ENCODE measurements at regions not wholly inside any gene's neighbourhood (a gene's known extent, or its start where the extent isn't known, plus 50 kb on each side); places are given as distances from the start of the nearest gene placed in this dataset.
"Not testable (repeated sequence)": the region's sequence is repeated elsewhere in the genome, so short reads cannot be mapped to it uniquely, and the experiment has no call there.

DNA sequence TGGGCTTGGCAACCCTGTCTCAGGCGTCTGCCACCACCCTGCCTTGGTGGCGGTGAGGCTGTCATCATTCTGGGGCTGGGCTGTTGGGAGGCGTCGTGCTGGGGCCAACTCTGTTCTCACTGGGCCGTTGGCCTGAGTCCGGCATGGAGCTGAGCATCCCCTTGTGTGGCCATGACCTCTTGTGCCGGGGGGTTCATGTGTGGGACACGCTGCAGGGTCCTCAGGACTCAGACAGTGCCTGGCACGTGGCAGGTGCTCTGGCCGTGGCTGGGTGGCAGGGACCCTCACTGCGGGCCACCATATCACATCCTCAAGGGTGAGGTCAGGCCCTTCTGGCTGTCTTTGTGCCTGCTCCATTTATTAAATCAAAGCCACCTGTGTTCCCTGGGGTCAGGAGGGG, 197.4 kb downstream of the BANP start:
- not testable (repeated sequence) for H3K27ac ChIP-seq (ENCODE audit: low read depth, low read length)

DNA sequence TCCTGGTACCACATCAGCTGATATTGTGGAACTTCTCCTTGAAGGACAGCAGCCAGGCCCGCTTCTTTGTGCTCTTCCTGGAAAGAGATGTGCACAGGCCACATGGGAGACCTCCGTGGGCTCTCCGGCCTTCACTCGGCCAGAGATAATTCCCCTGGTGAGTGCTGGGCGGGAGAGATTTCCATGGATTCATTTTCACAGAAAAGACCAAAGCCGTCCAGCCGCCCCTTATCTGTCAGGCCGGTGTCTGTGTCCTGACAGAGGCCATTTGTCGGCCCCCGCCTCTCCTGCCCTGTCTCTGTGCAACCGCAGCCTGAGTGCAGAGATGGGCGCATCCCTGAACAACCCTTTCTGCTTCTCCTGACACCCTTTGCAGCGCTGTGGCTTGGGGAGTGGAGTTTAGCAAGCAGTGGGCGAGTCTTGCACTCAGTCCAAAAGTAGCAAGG, 197.9 kb downstream of the BANP start:
- not testable (repeated sequence) for H3K27me3 ChIP-seq (ENCODE audit: insufficient read depth, low read length); H3K4me1 ChIP-seq (ENCODE audit: control insufficient read depth, insufficient read depth, low read length, unreplicated experiment); H2AFZ ChIP-seq (ENCODE audit: low read length, unreplicated experiment); H3K4me3 ChIP-seq (ENCODE audit: low read depth, low read length); H3K36me3 ChIP-seq (ENCODE audit: insufficient read depth, low read length); H3K27ac ChIP-seq (ENCODE audit: low read depth, low read length); H3K79me2 ChIP-seq (ENCODE audit: control insufficient read depth, insufficient read depth, low read length, unreplicated experiment)

More for the DNA sequence above, 197.4 kb downstream of the BANP start:
- H3K79me2 ChIP-seq (ENCODE audit: control insufficient read depth, insufficient read depth, low read length, unreplicated experiment); H3K4me1 ChIP-seq (ENCODE audit: control insufficient read depth, insufficient read depth, low read length, unreplicated experiment); H3K27me3 ChIP-seq (ENCODE audit: insufficient read depth, low read length); H2AFZ ChIP-seq (ENCODE audit: low read length, unreplicated experiment); H3K36me3 ChIP-seq (ENCODE audit: insufficient read depth, low read length); H3K4me3 ChIP-seq (ENCODE audit: low read depth, low read length): not testable (repeated sequence)

DNA sequence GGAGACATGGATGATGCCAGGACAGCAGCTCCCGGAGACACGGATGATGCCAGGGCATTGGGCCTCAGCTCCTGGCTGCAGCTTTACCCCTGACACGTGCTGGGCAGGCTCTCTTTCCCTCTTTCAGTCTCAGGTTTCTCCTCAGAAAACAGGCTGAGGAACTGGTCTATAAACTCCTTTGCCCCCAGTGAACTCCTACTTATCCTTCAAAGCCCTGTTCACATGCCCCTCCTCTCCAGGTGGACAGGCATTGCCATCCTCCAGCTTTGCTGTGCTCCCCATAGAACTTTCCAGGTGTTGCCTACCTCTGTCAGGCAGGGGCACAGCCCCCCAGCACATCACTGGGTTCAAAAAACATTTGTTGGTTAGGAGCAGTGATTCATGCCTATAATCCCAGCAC, 198.4 kb downstream of the BANP start:
- not testable (repeated sequence) for H3K27me3 ChIP-seq (ENCODE audit: insufficient read depth, low read length); H3K4me3 ChIP-seq (ENCODE audit: low read depth, low read length); H3K79me2 ChIP-seq (ENCODE audit: control insufficient read depth, insufficient read depth, low read length, unreplicated experiment); H2AFZ ChIP-seq (ENCODE audit: low read length, unreplicated experiment); H3K36me3 ChIP-seq (ENCODE audit: insufficient read depth, low read length); H3K4me1 ChIP-seq (ENCODE audit: control insufficient read depth, insufficient read depth, low read length, unreplicated experiment); H3K27ac ChIP-seq (ENCODE audit: low read depth, low read length)

DNA sequence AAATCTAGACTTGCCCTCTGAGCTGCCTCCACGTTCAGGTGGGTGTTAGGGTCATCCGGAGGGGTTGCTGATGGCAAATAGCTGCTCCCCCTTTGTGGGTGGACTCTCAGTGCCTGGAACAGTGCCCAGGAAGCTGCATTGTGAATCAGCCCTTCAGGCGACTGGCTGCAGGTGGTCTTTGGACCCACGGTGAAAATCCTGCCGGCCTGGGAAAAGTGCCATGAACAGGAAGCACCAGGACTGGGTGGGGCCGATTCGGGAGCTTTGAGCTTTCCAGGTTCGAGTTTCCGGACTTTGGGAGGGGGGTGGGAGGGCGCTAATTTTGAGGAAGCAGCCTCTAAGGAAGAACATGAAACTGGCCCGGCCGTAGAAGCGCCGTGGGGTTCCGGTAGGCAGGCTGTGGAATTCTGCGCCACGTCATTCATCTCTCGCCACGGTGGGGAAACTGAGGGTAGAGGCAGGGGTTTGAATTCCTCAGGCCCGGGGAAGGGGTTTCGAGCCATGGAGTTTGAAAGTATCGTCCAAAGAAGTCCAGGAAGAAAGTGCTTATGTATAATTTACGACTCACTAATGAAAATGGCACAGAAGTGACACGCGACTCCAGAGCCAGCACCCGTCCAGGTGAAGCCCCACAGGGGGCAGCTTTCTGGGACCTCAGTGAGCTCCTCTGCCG, 199.4 kb downstream of the BANP start:
- not testable (repeated sequence) for H2AFZ ChIP-seq (ENCODE audit: low read length, unreplicated experiment); H3K79me2 ChIP-seq (ENCODE audit: control insufficient read depth, insufficient read depth, low read length, unreplicated experiment); H3K27ac ChIP-seq (ENCODE audit: low read depth, low read length); H3K4me1 ChIP-seq (ENCODE audit: control insufficient read depth, insufficient read depth, low read length, unreplicated experiment); H3K27me3 ChIP-seq (ENCODE audit: insufficient read depth, low read length); H3K36me3 ChIP-seq (ENCODE audit: insufficient read depth, low read length); H3K4me3 ChIP-seq (ENCODE audit: low read depth, low read length)

DNA sequence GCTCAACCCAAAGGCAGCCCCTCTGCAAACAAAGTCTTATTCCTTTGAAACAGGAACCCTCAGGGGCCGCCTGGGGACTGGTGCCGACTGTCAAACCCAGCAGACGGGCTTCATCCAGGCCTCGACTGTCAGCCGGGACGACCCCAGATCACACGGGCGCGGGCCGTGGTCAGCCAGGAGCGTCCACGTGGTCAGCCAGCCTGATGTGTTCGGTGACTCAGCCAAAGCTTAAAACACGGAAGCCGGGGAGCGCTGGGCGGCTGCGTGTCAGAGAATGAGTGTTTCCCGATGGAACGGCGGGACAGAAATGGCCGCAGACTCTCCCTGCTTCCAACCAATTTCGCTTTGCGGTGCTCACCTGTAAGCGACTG, 199.9 kb downstream of the BANP start:
- not testable (repeated sequence) for H3K27me3 ChIP-seq (ENCODE audit: insufficient read depth, low read length); H3K27ac ChIP-seq (ENCODE audit: low read depth, low read length); H3K4me1 ChIP-seq (ENCODE audit: control insufficient read depth, insufficient read depth, low read length, unreplicated experiment); H3K4me3 ChIP-seq (ENCODE audit: low read depth, low read length); H3K79me2 ChIP-seq (ENCODE audit: control insufficient read depth, insufficient read depth, low read length, unreplicated experiment); H2AFZ ChIP-seq (ENCODE audit: low read length, unreplicated experiment); H3K36me3 ChIP-seq (ENCODE audit: insufficient read depth, low read length)

DNA sequence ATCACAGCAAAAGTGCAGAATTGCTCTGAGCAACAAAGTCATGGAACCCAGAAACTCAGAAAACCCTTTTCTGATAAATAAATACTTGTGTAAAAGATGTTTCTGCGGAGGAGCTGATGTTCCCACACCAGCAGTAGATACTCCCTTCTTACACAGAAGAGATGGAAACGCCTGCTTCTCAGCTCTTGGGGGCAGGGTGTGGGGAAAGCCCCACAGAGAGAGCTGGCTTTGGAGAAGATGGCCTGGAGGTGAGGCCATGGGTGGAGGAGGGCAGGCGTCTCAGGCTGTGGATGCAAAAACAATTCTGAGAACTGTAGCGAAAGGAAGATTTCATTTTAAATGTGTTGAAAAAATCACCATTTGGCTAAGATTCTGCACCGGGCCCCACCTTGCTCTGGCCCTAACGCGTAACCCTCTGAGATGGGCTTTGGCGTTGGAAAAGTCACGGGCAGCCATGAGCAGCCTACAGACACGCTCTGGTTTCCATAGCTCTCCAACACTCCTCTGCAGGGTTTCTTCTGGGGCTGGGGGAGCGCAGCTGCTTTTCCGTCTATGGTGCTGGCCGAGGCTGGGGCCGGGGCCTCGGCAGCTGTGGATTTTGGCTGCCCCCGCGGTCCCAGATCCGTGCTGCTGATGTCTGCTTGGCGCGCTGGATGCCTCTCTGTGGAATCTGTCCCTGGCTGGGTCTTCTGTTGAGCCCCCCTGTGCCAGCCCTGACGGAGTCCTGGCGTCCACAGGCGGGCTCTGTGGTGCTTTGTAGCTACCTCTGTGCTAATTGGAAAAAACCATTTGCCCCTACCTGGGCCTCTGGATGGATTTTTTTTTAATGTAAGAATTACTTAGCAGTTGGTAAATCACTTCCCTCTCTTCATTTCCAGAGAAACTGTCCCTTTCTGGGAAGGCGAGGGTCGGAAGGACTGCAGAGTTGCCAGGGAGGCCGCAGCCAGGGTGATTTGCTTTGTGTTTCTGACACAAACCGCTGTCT, 200.9 kb downstream of the BANP start:
- H3K36me3 ChIP-seq (ENCODE audit: insufficient read depth, low read length); H3K4me3 ChIP-seq (ENCODE audit: low read depth, low read length); H3K27ac ChIP-seq (ENCODE audit: low read depth, low read length); H3K27me3 ChIP-seq (ENCODE audit: insufficient read depth, low read length); H2AFZ ChIP-seq (ENCODE audit: low read length, unreplicated experiment); H3K79me2 ChIP-seq (ENCODE audit: control insufficient read depth, insufficient read depth, low read length, unreplicated experiment); H3K4me1 ChIP-seq (ENCODE audit: control insufficient read depth, insufficient read depth, low read length, unreplicated experiment): not testable (repeated sequence)

DNA sequence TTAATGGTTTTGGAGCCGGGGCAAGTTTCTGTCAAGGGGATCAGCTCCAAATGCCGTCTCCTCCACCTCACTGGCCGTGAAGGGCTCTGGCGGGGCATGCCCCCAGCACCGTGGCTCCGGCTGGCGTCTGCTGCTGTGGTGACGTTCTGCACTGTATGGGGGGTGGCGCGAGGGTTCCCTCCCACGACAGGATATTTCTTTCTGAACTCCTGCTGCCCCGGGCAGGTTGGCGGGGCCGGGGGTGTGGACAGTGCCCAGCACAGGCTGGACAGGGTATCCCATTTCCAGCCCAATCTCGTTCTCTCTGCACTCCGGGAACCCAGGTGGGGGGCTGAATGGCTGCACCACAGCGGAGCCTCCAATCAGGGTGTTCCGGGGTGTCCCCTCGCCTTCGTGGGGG, 201.6 kb downstream of the BANP start:
- H3K27ac ChIP-seq (ENCODE audit: low read depth, low read length); H3K36me3 ChIP-seq (ENCODE audit: insufficient read depth, low read length); H3K79me2 ChIP-seq (ENCODE audit: control insufficient read depth, insufficient read depth, low read length, unreplicated experiment); H3K4me3 ChIP-seq (ENCODE audit: low read depth, low read length); H3K4me1 ChIP-seq (ENCODE audit: control insufficient read depth, insufficient read depth, low read length, unreplicated experiment); H2AFZ ChIP-seq (ENCODE audit: low read length, unreplicated experiment); H3K27me3 ChIP-seq (ENCODE audit: insufficient read depth, low read length): not testable (repeated sequence)

DNA sequence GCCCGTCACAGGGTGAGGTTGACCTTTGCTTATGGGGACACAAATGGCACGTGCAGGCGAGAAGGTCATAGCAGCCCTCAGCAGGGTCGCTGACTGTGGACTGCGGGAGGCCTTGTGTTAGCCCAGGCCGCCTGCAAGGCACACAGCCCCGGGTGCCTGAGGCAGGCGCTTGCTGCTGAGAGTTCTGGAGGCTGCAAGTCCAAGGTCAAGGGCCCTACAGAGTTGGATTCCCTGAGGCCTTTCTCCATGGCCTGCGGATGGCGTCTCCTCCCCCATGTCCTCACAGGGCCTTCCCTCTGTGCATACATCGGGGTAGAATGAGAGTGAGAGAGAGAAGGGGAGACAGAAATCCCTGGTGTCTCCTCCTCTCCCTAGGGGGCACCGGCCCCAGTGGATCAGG, 202.3 kb downstream of the BANP start:
- H3K36me3 ChIP-seq (ENCODE audit: insufficient read depth, low read length); H3K4me3 ChIP-seq (ENCODE audit: low read depth, low read length); H3K27me3 ChIP-seq (ENCODE audit: insufficient read depth, low read length); H3K4me1 ChIP-seq (ENCODE audit: control insufficient read depth, insufficient read depth, low read length, unreplicated experiment); H2AFZ ChIP-seq (ENCODE audit: low read length, unreplicated experiment); H3K79me2 ChIP-seq (ENCODE audit: control insufficient read depth, insufficient read depth, low read length, unreplicated experiment); H3K27ac ChIP-seq (ENCODE audit: low read depth, low read length): not testable (repeated sequence)

DNA sequence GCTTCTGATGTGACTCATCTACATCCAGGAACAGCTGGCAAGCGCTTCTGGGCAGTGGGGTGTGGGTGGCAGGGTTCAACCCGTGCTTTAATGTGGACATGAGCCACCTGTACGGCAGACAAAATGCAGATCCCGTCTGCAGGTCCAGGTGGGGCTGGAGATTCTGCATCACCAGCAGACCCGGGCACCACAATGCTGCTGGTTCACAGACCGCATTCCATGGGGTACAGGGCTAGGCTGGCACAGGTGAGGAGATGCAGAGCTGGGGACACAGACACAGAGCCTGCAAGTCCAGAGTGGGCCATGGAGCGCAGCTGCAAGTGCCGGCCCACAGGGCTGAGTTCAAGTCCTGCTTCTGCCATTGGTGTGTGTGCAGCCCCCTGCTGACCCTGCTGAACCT, 203.7 kb downstream of the BANP start:
- not testable (repeated sequence) for H3K4me3 ChIP-seq (ENCODE audit: low read depth, low read length); H2AFZ ChIP-seq (ENCODE audit: low read length, unreplicated experiment); H3K36me3 ChIP-seq (ENCODE audit: insufficient read depth, low read length); H3K27ac ChIP-seq (ENCODE audit: low read depth, low read length); H3K79me2 ChIP-seq (ENCODE audit: control insufficient read depth, insufficient read depth, low read length, unreplicated experiment); H3K27me3 ChIP-seq (ENCODE audit: insufficient read depth, low read length); H3K4me1 ChIP-seq (ENCODE audit: control insufficient read depth, insufficient read depth, low read length, unreplicated experiment)

DNA sequence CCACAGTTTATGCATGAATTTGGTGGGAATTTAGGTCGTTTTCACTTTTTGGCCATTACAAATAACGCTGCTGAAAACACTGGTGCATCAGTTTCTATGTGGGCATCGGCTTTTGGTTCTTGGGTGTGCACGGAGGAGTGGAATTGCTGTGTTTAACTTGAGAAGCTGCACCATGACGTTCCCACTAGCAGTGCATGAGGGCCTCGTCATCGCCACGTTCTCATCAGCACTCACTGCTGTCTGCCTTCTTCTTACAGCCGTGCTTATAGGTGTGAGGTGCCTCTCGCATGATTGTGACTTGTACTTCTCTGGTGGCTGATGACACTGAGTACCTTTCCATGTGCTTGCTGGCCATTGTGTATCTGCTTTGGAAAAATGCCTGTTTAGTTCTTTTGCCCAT, 204.4 kb downstream of the BANP start:
- not testable (repeated sequence) for H3K27me3 ChIP-seq (ENCODE audit: insufficient read depth, low read length); H3K4me1 ChIP-seq (ENCODE audit: control insufficient read depth, insufficient read depth, low read length, unreplicated experiment); H3K4me3 ChIP-seq (ENCODE audit: low read depth, low read length); H3K79me2 ChIP-seq (ENCODE audit: control insufficient read depth, insufficient read depth, low read length, unreplicated experiment); H3K36me3 ChIP-seq (ENCODE audit: insufficient read depth, low read length); H2AFZ ChIP-seq (ENCODE audit: low read length, unreplicated experiment); H3K27ac ChIP-seq (ENCODE audit: low read depth, low read length)

DNA sequence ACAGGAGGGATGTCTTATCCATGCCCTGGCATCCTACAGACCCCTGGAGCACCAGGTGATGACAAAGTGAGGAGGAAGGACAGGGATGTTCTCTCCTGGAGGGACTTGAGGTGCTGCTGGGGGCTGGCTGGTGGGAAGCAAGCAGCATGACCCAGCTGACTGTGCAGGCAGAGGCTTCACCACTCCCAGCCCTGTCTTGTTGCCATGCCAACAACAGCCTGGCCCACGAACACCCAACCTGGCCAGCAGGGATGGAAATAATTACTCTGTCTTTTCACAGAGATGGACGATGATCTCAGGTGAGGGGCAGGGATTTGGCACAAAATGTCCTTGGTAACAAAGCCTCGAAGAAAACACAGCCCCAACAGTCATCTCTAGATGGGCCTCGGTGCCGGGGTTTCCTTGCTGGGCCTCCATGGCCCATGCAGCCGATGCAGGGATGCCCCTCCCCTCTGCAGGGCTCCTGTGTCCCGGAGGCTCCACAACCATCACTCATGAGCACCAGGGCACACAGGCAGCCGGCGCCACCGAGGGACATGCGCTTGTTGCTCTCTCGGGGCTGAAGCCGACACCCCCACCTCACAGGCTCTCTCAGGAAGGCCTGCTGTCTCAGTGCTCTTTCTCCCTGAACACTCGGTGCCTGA, 205.5 kb downstream of the BANP start:
- H3K27me3 ChIP-seq (ENCODE audit: insufficient read depth, low read length); H3K4me1 ChIP-seq (ENCODE audit: control insufficient read depth, insufficient read depth, low read length, unreplicated experiment); H3K27ac ChIP-seq (ENCODE audit: low read depth, low read length); H3K4me3 ChIP-seq (ENCODE audit: low read depth, low read length); H3K79me2 ChIP-seq (ENCODE audit: control insufficient read depth, insufficient read depth, low read length, unreplicated experiment); H2AFZ ChIP-seq (ENCODE audit: low read length, unreplicated experiment); H3K36me3 ChIP-seq (ENCODE audit: insufficient read depth, low read length): not testable (repeated sequence)
